Transverse colon (tissue), 4 donors: ENCODE measurements at regions not wholly inside any gene's neighbourhood (a gene's known extent, or its start where the extent isn't known, plus 50 kb on each side); places are given as distances from the start of the nearest gene placed in this dataset.

Experiments used
- CTCF ChIP-seq, 5 experiments: fragments of 200-600 bp in 3 of 5; fragments of 450-650 bp in 2 of 5; sonication (generic) in 3 of 5; IDR thresholded peaks; 1 replicate in 2 of 5; 2 replicates in 3 of 5; pipeline ENCODE4 v1.5.1; 2016 to 2017; ENCODE audit warnings: antibody characterized with exemption in 5 of 5, inconsistent platforms in 3 of 5, mild to moderate bottlenecking in 2 of 5, moderate library complexity in 1 of 5
- POLR2A ChIP-seq: fragments of 450-650 bp; IDR thresholded peaks from one replicate; pipeline ENCODE4 v1.6.1; 2016; ENCODE audit warnings: antibody characterized with exemption, mild to moderate bottlenecking, moderate library complexity
- POLR2AphosphoS5 ChIP-seq, 3 donors: sonication (generic); formaldehyde crosslinking; IDR thresholded peaks; one replicate each; pipeline ENCODE4 v1.6.1; 2016; ENCODE audit warnings: antibody characterized with exemption in 3 of 3

GRCh38 chr12:62207248-62207647 is 53.0 kb upstream of the USP15 start:
- TF ChIP-seq POLR2A (no peak), CTCF (IDR thresholded peaks at IDR 0.05) (no peak), POLR2AphosphoS5 (IDR thresholded peaks at IDR 0.05) (no peak)
